ENCODE measurements at regions not wholly inside any gene's neighbourhood (a gene's known extent, or its start where the extent isn't known, plus 50 kb on each side); places are given as distances from the start of the nearest gene placed in this dataset.

DNA sequence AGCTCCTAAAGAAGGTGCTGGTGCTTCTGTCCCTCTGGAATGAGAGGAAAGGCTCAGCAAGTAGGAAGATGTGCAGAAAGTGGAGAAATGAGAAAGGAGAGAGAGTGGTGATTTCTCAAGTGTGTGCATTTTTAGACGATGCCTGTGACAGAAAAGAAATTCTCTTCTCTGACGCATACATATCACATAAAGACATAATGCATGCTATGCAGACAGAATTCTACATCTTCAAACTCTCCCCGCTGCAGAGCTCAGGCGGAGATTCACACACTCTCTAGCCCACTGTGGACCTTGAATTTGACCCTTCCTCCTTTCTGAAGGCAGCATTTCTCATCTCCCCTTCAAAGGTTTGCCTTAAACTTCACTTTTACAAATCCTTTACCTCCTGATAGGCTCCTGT is 52.0 kb upstream of the CAMK1G start:
- TF ChIP-seq, protein P1, sequence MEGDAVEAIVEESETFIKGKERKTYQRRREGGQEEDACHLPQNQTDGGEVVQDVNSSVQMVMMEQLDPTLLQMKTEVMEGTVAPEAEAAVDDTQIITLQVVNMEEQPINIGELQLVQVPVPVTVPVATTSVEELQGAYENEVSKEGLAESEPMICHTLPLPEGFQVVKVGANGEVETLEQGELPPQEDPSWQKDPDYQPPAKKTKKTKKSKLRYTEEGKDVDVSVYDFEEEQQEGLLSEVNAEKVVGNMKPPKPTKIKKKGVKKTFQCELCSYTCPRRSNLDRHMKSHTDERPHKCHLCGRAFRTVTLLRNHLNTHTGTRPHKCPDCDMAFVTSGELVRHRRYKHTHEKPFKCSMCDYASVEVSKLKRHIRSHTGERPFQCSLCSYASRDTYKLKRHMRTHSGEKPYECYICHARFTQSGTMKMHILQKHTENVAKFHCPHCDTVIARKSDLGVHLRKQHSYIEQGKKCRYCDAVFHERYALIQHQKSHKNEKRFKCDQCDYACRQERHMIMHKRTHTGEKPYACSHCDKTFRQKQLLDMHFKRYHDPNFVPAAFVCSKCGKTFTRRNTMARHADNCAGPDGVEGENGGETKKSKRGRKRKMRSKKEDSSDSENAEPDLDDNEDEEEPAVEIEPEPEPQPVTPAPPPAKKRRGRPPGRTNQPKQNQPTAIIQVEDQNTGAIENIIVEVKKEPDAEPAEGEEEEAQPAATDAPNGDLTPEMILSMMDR (IDR thresholded peaks at IDR 0.05), result no peak
- TF ChIP-seq EP300 (IDR thresholded peaks at IDR 0.05) (no peak), POLR2AphosphoS5 (IDR thresholded peaks at IDR 0.05) (no peak), POLR2A (IDR thresholded peaks at IDR 0.05; ENCODE audit: low read depth) (no peak)
